ENCODE measurements at regions not wholly inside any gene's neighbourhood (a gene's known extent, or its start where the extent isn't known, plus 50 kb on each side); places are given as distances from the start of the nearest gene placed in this dataset.

DNA sequence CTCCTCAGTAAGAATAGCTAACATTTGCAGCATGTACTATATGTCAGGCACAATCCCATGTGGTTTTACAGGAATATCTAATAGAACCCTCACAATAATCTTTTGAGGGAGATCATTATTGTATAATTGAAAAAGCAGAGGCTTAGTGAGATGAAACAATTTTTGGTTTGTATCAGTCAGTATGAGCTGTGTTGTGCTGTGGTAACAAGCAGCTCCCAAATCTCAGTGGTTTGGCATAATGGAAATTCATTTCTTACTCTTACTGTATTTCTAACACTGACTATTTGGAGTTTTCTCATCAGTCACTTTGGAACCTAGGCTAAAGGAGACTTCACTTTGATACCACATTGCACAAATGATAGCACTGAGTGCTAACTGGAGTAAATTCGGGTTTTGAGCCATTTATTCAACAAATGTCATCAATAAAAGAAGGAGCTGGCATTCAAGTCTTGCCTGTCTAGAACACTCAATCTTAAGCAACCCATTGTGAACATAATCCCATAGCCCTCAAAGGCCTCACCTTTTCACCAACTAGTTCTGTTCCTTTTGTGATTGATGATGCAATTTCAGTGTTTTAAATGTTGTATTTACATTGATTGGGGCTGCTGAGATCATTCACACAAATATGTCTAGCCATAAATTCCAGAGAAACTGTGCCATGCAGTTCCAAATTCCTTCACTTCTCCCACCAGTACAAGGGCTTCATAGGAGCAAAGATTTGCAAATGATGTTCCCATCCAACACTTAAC, 441.0 kb downstream of the XYLT1 start (continued):
- TF ChIP-seq, protein P1, sequence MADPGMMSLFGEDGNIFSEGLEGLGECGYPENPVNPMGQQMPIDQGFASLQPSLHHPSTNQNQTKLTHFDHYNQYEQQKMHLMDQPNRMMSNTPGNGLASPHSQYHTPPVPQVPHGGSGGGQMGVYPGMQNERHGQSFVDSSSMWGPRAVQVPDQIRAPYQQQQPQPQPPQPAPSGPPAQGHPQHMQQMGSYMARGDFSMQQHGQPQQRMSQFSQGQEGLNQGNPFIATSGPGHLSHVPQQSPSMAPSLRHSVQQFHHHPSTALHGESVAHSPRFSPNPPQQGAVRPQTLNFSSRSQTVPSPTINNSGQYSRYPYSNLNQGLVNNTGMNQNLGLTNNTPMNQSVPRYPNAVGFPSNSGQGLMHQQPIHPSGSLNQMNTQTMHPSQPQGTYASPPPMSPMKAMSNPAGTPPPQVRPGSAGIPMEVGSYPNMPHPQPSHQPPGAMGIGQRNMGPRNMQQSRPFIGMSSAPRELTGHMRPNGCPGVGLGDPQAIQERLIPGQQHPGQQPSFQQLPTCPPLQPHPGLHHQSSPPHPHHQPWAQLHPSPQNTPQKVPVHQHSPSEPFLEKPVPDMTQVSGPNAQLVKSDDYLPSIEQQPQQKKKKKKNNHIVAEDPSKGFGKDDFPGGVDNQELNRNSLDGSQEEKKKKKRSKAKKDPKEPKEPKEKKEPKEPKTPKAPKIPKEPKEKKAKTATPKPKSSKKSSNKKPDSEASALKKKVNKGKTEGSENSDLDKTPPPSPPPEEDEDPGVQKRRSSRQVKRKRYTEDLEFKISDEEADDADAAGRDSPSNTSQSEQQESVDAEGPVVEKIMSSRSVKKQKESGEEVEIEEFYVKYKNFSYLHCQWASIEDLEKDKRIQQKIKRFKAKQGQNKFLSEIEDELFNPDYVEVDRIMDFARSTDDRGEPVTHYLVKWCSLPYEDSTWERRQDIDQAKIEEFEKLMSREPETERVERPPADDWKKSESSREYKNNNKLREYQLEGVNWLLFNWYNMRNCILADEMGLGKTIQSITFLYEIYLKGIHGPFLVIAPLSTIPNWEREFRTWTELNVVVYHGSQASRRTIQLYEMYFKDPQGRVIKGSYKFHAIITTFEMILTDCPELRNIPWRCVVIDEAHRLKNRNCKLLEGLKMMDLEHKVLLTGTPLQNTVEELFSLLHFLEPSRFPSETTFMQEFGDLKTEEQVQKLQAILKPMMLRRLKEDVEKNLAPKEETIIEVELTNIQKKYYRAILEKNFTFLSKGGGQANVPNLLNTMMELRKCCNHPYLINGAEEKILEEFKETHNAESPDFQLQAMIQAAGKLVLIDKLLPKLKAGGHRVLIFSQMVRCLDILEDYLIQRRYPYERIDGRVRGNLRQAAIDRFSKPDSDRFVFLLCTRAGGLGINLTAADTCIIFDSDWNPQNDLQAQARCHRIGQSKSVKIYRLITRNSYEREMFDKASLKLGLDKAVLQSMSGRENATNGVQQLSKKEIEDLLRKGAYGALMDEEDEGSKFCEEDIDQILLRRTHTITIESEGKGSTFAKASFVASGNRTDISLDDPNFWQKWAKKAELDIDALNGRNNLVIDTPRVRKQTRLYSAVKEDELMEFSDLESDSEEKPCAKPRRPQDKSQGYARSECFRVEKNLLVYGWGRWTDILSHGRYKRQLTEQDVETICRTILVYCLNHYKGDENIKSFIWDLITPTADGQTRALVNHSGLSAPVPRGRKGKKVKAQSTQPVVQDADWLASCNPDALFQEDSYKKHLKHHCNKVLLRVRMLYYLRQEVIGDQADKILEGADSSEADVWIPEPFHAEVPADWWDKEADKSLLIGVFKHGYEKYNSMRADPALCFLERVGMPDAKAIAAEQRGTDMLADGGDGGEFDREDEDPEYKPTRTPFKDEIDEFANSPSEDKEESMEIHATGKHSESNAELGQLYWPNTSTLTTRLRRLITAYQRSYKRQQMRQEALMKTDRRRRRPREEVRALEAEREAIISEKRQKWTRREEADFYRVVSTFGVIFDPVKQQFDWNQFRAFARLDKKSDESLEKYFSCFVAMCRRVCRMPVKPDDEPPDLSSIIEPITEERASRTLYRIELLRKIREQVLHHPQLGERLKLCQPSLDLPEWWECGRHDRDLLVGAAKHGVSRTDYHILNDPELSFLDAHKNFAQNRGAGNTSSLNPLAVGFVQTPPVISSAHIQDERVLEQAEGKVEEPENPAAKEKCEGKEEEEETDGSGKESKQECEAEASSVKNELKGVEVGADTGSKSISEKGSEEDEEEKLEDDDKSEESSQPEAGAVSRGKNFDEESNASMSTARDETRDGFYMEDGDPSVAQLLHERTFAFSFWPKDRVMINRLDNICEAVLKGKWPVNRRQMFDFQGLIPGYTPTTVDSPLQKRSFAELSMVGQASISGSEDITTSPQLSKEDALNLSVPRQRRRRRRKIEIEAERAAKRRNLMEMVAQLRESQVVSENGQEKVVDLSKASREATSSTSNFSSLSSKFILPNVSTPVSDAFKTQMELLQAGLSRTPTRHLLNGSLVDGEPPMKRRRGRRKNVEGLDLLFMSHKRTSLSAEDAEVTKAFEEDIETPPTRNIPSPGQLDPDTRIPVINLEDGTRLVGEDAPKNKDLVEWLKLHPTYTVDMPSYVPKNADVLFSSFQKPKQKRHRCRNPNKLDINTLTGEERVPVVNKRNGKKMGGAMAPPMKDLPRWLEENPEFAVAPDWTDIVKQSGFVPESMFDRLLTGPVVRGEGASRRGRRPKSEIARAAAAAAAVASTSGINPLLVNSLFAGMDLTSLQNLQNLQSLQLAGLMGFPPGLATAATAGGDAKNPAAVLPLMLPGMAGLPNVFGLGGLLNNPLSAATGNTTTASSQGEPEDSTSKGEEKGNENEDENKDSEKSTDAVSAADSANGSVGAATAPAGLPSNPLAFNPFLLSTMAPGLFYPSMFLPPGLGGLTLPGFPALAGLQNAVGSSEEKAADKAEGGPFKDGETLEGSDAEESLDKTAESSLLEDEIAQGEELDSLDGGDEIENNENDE (IDR thresholded peaks at IDR 0.05; ENCODE audit: insufficient replicate concordance, low read length), result no peak
- TF ChIP-seq ZNF274 (IDR thresholded peaks at IDR 0.05; ENCODE audit: borderline replicate concordance, extremely low read depth, low read length) (no peak), KDM4A (IDR thresholded peaks at IDR 0.05; ENCODE audit: low read depth, low read length, severe bottlenecking) (no peak), BACH1 (IDR thresholded peaks at IDR 0.05; ENCODE audit: low read length) (no peak), CREB1 (IDR thresholded peaks at IDR 0.05) (no peak), ASH2L (IDR thresholded peaks at IDR 0.05; ENCODE audit: low read length) (no peak), CHD2 (IDR thresholded peaks at IDR 0.05; ENCODE audit: low read length) (no peak), NRF1 (IDR thresholded peaks at IDR 0.05; ENCODE audit: low read depth, low read length) (no peak), EZH2 (IDR thresholded peaks at IDR 0.05; ENCODE audit: low read depth, low read length, severe bottlenecking) (no peak)

All from H1 (cell line).